ENCODE measurements at regions not wholly inside any gene's neighbourhood (a gene's known extent, or its start where the extent isn't known, plus 50 kb on each side); places are given as distances from the start of the nearest gene placed in this dataset.

DNA sequence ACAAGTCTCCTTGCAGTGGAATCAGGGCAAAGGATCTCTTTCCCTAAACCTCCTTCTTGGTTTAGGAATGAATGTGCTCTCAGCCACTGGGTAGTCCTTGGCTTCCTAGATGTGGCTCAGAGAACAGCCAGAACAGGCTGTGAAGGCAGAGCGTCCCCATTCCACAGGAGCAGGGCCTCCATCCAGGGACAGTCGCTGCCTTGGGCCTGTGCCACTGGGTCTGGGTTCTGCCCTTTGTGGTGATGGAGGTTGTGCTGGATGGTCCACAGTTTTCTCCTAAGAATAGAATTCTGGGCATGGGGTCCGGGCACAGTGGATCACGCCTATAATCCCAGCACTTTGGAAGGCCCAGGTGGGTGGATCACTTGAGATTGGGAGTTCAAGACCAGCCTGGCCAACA lies 516.5 kb upstream of the RAB6C start:
- no peak for DNase-seq (ENCODE audit: low spot score)
- intact Hi-C loops (cut with DNase I), result no loop called here

GRCh38 chr2:129464036-129464435 lies 515.4 kb upstream of the RAB6C start:
- DNase-seq (ENCODE audit: low spot score), result no peak
- intact Hi-C loops (cut with DNase I), result no loop called here

DNA sequence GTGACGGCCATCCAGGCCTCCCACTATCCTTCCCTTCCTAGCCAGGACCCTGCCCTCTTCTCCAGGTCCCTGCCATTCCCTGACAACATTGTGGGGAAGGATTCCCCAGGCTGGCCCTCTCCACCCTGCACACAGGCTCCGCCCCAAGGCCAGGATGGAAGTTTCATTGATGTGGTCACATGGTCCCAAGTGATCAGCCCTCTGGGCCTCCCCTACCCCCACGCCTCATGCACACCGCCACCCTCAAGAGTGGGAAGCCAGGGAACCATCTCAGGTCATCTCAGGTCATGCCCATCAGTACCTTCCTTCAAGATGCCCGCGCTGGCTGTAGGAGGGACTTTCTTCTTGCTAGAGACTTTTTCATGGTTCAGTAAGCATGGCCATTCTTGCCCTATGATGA lies 514.8 kb upstream of the RAB6C start:
- no peak for DNase-seq (ENCODE audit: low spot score)
- intact Hi-C loops (cut with DNase I), result no loop called here

DNA sequence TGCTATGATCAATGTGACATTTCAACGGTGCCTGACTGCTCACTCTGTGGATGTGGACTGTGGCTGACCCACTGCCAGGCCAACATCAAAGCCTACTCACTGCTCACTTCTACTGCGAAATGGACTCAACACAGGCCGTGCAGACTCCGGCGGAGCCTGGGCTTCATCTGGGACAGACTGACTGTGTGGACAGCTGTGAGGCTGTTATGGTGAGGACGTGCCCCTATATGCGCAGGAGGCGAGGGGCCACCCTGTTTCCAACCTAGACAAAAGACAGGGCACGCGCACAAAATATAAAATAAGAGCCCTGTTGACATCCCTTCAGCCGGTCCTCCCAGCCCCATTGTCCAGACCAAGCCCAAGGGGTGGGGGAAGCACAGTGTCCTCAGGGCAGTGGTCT lies 514.4 kb upstream of the RAB6C start:
- intact Hi-C loops (cut with DNase I), result no loop called here
- DNase-seq (ENCODE audit: low spot score), result no peak

GRCh38 chr2:129466389-129466788 lies 513.1 kb upstream of the RAB6C start:
- intact Hi-C loops (cut with DNase I), result no loop called here
- DNase-seq (ENCODE audit: low spot score), result no peak

- intact Hi-C loops (cut with DNase I), result no loop called here
These were observed 512.3 kb upstream of the RAB6C start for GRCh38 chr2:129467012-129467779.

GRCh38 chr2:129467941-129468340 lies 511.5 kb upstream of the RAB6C start:
- intact Hi-C loops (cut with DNase I), result no loop called here
- no peak for DNase-seq (ENCODE audit: low spot score)

More at GRCh38 chr2:129467012-129467779, 512.3 kb upstream of the RAB6C start:
- DNase-seq (ENCODE audit: low spot score), result no peak

DNA sequence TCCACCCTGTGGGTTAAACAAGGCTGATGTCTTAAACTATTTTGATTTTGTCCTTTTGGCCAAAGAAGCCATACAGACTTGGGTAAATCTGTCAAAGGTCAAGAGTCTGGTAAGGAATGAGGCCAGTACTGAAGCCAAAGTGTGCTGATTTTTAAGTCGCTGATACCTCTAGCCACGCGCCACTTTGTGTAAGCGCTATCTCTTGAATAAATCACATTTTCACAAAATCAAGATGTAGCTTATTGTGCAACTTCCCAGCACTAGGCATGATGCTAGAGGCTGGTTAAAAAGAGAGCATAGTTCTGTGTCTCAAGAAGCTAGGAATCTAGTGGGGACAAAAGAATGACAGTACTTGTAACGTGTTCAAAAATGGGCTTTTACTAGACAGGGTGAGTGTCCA lies 510.6 kb upstream of the RAB6C start:
- intact Hi-C loops (cut with DNase I), result no loop called here
- DNase-seq (ENCODE audit: low spot score), result no peak

DNA sequence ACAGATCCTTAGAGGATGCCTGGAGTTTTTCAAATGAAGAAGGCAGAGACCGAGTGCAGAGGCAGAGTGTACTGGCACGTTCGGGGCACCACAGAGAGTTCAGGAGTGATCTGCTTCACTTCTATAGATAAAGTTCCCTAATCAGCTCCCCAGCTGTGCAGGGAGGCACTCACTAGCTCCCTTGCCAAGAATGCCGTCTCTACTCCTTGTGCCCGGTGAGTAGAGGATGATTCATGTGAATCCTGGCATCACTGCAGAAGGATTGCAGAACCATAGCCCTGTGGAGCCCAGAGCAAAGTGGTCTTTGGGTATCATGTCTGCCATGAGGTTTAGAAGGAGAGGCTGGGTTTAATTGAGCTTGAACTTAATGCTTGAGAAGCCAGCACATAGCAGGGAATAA lies 510.1 kb upstream of the RAB6C start:
- DNase-seq (ENCODE audit: low spot score), result no peak
- intact Hi-C loops (cut with DNase I), result no loop called here

DNA sequence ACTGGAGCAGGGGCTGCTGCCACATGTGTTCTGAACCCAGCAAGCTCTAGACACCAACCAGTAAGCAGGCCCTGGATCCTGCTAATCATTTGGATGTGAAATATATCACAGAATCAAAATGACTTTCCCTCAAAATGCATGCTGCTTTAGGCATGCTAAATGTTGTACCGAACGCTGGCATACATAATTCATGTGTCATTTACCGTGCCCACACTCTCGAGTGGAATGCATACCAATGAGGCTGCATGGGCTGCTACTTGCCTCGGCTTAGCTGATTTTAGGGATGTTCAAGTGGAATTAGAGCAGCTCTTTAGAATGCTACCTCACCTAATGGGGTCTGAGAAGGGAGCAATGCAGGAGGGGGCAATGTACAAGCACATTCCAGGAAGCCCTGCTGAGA lies 509.6 kb upstream of the RAB6C start:
- intact Hi-C loops (cut with DNase I), result no loop called here
- DNase-seq (ENCODE audit: low spot score), result no peak

DNA sequence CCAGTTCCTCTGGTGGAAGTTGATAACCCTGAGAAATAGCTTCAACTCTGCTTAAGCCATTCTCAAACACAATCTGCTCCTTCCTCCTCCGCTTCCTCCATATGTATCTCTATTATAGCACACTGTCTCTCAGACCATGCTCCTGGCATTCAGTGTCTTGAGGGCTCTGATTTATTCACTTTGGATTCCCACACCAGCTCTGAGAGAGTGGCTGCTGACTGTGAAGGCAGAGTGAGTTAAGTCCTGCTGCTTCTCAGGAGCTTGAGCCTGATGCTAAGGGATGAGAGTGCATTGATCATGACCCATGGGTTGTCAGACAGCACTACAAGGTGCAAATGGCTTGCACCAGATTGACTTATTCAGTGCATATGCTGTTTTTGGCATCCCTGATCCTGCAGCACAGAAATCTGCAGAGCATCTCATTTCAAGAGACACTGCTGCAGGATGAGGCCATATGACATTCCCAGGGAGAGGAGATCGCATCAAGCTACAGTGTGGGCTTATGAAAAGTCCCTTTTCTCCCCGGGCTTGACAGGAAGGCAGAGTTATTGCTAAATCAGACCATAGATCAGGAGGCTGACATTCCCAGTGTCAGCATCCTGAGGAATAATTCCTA lies 500.5 kb upstream of the RAB6C start:
- intact Hi-C loops (cut with DNase I), result no loop called here
- DNase-seq (ENCODE audit: low spot score), result no peak

- no peak for DNase-seq (ENCODE audit: low spot score)
- intact Hi-C loops (cut with DNase I), result no loop called here
These were observed 499.6 kb upstream of the RAB6C start for GRCh38 chr2:129479892-129480291.

DNA sequence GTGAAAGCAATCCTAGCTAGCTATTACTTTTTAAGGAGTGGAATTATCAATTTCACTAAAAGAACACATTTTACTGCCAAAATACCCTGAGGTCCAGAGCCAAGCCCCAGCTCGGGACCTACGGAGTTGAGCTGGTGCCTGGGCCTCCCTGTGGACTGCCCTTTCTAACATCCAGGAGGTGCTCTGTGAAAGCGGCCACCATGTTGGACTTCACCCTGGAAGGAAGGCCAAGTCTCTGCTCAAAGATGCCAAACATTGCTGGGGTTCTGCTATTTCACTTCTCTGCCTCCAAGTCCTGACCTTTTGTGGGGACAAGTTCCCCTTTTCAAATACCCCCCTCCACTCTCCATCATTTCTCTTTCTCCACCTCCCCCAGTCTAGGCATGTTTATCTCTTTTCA lies 498.7 kb upstream of the RAB6C start:
- intact Hi-C loops (cut with DNase I), result no loop called here
- DNase-seq (ENCODE audit: low spot score), result no peak

DNA sequence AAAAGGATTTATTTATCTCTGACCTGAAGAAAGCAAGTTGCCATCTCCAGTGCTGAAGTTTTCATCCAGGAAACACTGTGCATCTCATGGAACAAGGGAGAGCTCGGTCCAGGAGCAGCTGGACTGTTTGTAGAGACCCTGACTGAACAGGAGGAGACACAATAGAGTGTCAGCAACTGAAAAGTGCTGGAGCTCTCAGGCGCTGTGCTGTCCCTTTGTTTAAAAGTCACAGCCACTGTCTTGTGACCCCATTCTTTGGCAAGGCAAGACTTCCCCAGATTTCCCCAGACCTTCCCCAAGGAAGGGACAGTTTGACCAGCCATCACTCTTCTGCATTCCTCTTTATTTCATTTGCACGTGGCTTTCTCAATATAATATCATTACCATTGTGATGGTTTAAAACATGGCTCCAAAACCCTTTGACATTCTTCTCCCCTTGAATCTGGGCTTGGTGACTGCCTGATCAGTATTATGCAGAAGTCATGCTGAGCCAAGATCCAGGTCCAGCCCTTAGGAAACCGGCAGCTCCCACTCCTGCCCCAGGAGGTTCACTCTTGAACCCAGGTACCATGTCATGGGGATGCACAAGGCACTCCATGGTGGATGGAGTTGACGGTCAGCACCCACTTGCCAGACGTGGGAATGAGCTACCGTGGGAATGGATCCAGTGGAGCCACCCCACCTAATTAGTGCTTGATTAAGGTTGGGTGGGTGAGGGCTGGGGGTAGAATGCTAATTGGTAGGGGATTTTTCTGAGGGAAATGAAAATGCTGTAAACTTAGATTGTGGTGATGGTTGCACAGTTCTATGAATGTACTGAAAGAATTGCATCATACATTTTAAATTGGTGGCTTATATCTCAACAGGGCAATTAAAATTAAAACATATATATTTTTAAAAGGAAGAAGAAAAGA lies 497.9 kb upstream of the RAB6C start:
- intact Hi-C loops (cut with DNase I), result no loop called here

GRCh38 chr2:129482626-129483025 lies 496.8 kb upstream of the RAB6C start:
- intact Hi-C loops (cut with DNase I), result no loop called here
- DNase-seq (ENCODE audit: low spot score), result no peak

More for the DNA sequence above, 497.9 kb upstream of the RAB6C start:
- no peak for DNase-seq (ENCODE audit: low spot score)

DNA sequence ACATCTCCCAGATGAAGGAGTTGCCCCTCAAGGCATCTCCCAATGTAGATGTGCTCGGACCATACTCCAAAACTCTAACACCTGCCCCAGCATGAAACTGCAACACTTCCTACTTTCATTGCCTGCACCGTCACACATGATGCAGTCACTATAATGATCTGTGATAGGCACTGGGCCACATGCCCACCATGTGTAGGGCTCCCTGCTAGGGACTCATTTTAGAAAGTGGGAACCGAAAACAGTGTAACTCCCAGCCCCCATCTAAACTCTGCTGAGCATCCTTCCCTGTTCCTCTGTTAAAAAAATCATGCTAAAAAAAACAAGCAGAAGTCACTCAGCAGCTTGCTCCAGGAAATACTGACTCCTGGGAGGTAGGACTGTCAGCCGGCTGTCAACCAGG lies 496.1 kb upstream of the RAB6C start:
- intact Hi-C loops (cut with DNase I), result no loop called here
- DNase-seq (ENCODE audit: low spot score), result no peak

- intact Hi-C loops (cut with DNase I), result no loop called here
These were observed 494.2 kb upstream of the RAB6C start for GRCh38 chr2:129484999-129485897.

DNA sequence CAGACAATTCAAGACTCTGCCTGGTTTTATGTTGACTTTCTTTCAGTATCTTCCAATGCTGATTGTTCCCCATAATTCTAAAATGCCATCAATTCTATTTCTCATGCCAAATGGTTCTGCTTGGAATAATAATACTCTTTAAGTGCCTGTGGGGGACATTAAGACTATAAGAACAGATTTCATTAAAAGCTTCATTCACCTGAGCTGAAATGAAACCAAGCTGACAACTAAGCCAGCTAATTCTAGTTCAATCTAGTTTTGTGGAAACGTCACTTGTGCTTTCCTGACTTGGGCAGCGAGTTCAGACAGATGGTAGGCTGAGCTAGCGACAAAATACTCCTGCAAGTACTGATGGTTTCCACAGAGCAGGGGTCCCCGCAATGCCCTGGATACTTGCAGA lies 491.1 kb upstream of the RAB6C start:
- no peak for DNase-seq (ENCODE audit: low spot score)
- intact Hi-C loops (cut with DNase I), result no loop called here

More at GRCh38 chr2:129484999-129485897, 494.2 kb upstream of the RAB6C start:
- DNase-seq (ENCODE audit: low spot score), result no peak

DNA sequence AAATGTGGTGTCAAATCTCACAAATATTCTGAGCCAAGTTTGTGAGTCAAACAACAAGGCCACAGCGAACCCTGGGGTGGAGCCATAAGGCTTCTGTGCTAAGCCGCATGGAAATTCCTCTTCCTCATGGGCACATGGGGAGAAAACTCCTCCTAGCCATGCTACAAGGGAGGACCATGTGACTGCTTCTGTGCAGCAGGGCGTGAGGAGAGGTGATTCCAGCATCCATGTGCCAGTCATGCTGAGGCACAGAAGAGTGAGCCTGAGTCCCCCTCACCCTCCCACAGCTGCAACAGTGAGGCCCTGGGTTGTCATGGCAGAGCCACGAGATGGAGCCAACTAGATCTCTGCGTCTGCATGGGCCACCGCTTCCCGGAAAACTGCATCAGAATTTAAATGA lies 488.8 kb upstream of the RAB6C start:
- intact Hi-C loops (cut with DNase I), result no loop called here
- DNase-seq (ENCODE audit: low spot score), result no peak

GRCh38 chr2:129491308-129491707 lies 488.2 kb upstream of the RAB6C start:
- no peak for DNase-seq (ENCODE audit: low spot score)
- intact Hi-C loops (cut with DNase I), result no loop called here
